GM21447 (cell line): ENCODE measurements at regions not wholly inside any gene's neighbourhood (a gene's known extent, or its start where the extent isn't known, plus 50 kb on each side); places are given as distances from the start of the nearest gene placed in this dataset.

Source experiments
- ATAC-seq: cut with Tn5 transposase; IDR thresholded peaks from one replicate; pipeline ENCODE4 v1.9.1; 2021; ENCODE audit not compliant: unreplicated experiment

GRCh38 chr2:19300961-19301360 is 57.5 kb downstream of the OSR1 start:
- no peak for ATAC-seq

GRCh38 chr2:19299522-19299921 is 58.9 kb downstream of the OSR1 start:
- ATAC-seq = no peak

GRCh38 chr2:19299032-19299431 is 59.4 kb downstream of the OSR1 start:
- ATAC-seq = no peak

GRCh38 chr2:19297716-19298115 is 60.7 kb downstream of the OSR1 start:
- ATAC-seq = no peak

DNA sequence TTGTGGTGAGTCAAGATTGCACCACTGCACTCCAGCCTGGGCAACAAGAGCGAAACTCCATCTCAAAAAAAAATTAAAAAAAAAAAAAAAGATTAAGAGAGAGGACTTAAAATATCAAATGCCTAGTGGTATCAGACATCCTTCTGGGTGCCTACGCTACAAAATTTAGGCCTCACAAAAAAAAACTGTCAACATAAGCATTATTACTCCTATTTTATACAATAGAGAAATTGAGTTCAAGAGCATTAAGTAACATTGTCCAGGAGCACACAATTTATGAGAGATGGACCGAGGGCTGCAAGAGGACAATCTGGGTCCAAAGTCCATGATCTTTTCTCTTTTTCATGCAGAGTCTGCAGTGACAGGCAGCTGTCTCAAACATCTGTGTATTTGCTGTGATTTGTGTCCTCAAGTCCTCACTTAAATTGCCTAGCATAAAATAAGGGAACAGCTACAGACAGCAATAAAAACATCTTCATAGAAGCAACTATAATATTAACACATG is 62.4 kb downstream of the OSR1 start:
- no peak for ATAC-seq

DNA sequence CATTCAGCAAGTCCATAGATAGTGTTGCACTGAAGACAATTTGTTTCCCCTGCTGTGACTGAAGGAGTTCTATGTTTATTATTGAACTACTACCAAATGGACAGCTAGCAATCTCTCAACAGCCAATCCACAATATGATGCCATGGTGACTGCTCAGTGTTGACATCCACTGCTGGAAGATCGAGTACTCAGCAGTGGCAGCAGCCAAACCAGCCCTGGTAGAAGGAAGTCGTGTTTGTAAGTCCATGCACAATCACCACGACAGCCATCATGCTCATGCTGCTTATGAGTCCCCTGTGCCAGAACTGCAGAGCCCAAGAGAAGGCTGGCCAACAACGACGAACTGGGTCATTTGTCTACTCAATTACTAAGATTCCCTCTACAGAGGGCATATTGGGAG is 66.4 kb downstream of the OSR1 start:
- no peak for ATAC-seq

GRCh38 chr2:19288291-19288690 is 70.1 kb downstream of the OSR1 start:
- ATAC-seq = no peak

- no peak for ATAC-seq
Measured at GRCh38 chr2:19287324-19287723, 71.1 kb downstream of the OSR1 start.

DNA sequence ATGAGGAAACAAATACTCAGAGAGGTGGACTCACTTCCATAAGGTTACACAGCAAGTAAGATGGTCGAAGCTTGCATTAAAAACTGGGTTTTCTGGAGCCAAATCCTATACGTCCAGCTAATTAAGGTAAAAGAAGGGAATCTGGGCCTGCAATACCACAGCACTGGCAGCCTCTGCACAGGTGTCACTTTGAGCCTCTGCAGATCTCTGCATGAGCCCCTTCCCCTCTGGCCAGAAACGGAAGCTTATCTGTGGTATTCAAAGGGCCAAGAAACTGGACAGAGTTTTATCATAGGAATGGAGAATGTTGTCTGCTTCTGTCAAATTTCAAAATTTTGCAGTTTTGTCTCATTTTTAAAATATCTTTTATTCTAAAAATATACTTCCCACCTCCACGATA is 76.1 kb downstream of the OSR1 start:
- no peak for ATAC-seq

DNA sequence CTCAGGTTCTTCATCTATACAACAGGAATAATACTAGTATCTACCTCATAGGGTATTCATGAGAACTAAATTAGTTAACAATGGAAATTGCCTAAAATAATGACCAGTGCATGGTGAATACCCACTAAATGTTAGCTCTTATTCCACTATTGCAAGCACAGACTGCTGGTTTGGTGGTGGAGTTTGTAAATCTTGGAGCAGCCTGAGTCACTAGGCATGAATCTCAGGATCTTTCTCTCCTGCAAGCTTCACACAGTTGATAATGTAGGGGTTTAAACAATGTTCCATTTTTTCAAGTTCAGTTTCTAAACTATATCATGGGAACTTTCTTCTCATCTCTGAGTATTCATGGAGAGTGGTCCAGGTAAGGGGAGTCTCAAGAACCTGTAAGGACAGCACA is 84.0 kb downstream of the OSR1 start:
- ATAC-seq = no peak

DNA sequence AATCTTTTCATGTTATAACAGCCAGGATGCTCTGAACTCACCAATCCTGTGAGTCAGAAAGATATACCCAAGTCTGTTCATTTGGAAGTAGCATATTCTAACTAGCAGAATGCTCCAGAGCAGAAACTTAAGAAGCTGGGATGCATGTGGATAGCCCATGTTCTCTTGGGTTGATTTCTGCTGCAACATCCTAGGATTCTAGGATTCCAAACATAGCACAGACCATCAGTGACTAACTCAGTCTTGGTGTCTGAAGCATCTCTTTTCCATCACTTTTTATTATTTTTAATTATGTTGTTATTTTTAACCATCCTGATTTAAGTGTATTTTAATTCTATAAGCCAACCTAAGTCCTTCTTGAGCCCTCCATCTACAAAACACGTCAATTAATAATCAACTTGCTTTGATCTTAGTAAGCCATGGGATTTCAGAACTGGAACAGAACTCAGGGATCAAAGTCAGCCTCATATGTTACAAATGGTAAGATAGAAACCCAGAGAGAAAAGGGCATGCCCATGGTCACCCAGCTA is 85.4 kb downstream of the OSR1 start:
- no peak for ATAC-seq

- ATAC-seq = no peak
Measured at GRCh38 chr2:19272039-19272438, 86.4 kb downstream of the OSR1 start.

DNA sequence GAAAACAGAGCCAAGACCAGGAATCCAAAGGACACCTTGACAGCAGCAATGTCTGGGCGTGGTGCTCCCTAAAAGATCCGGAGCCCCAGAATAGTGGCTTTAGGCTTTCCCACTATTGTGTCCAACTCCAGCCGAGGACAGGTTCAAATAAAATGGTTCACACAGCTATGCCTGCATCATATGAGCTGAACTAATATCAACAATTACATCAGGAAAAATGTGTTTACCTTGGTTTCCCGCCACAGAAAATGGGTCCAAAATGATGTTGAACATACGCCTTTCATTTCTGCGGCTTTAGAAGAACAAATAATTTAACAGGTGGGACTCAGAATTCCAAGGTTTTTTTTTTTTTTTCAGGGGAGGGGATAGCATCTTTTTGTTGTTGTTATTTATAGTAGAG is 93.6 kb downstream of the OSR1 start:
- no peak for ATAC-seq

- ATAC-seq = no peak
Measured at GRCh38 chr2:19262150-19262549, 96.3 kb downstream of the OSR1 start.

DNA sequence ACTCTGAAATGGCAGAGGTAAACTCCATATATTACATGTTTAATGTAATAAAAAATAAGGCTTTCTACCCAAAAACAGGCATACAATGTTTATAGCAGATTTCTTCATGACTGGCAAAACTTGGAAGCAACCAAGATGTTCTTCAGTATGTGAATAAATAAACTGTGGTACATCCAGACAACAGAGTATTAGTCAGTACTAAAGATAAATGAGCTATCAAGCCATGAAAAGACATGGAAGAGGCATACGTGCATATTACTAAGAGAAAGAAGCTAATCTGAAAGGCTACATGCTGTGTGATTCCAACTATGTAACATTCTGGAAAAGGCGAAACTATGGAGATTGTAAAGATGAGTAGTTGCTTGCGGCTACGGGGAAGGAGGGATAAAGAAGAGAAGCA is 97.4 kb downstream of the OSR1 start:
- no peak for ATAC-seq

DNA sequence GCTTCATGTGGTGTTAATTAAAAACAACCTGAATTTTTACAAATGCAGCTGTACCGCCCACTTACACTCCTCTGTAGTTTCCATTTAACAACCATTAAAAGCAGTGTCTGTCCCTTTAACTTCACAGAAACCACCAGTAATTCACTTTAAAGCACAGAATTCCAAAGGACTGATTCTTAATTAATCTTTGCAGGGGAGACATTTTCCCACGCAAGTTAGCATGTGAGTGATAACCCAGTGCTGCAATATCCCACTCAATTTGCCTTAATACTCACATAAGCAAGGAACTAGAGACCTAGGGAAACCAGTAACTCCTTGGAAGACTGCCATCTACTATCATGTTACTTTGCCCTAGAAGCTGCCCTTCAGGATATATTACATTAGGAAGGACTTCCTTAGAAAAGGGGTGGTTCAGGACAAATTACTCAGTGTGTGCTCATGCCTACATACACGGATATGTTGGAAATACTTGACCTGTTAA is 102.3 kb downstream of the OSR1 start:
- ATAC-seq = no peak

DNA sequence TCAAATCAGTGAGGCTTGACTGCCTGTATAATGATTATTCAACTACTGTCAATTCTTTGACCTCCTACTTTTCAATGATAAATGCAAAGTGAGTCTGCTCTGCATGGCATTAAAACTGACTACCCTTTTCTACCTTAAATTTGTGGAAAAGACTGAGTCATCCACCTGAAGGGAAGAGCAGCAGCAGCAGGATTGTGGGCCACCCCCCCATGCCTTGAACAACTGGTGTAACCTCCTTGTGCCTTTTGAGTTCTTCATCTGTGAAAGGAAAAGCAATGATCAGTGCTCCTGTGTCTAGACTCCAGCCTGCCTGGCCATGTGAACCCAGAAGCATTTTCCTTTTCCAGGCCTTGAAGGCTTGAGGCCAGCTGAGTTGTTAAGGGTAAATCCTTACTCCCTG is 102.9 kb downstream of the OSR1 start:
- no peak for ATAC-seq

- ATAC-seq = no peak
Measured at GRCh38 chr2:19251554-19251953, 106.9 kb downstream of the OSR1 start.

DNA sequence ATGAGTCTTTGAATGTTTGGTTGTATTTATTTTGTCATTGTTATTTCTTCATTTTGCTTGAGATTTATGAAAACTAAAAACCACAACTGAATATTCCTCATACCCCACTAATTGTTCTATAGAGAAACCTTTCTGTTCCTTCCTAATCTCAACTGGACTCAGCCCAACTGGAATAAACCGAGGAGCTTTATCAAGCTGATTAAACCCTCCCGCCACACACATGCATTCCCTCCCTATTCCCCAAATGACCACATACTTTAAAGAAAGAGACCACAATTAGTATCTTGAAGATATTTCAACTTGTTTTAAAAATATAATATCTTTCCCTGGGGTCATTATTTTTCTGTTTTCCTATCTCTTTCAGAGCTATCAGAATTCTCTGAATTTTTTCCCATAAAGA is 107.5 kb downstream of the OSR1 start:
- ATAC-seq = no peak

DNA sequence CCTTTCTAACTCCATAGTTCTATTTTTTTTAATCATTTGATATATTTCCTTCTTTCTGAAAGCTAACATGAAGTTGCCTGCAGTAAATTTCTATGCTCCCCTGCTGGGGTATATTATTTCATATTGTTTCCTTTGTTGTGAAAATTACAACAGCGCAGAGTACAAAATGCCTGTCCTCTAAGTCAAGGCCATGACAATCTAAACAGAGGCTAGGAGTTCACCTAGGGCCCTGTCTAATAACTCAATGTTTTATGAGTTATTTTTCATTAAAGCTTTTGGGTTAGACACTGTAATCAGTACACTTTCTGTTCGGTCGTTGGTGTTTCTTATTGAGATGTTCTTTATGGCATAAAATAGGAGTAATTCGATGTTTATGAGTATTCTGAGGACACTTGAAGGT is 111.2 kb downstream of the OSR1 start:
- ATAC-seq = no peak

GRCh38 chr2:19246496-19246895 is 111.9 kb downstream of the OSR1 start:
- no peak for ATAC-seq

- no peak for ATAC-seq
Measured at GRCh38 chr2:19244460-19245363, 113.7 kb downstream of the OSR1 start.
